Fibroblast of the aortic adventitia (primary cell): ENCODE measurements at regions not wholly inside any gene's neighbourhood (a gene's known extent, or its start where the extent isn't known, plus 50 kb on each side); places are given as distances from the start of the nearest gene placed in this dataset.

Experiments used
- DNase-seq: peaks from one replicate; pipeline ENCODE4 v3.0.0-alpha.2; 2010; ENCODE audit warnings: low read depth
- H3K4me3 ChIP-seq: 2 replicates; pipeline ENCODE4 v1.5.1; 2011; ENCODE audit warnings: low read depth, mild to moderate bottlenecking, control low read depth, low read length, moderate library complexity
- TF ChIP-seq, protein P1 (sequence below): IDR thresholded peaks from 2 replicates; pipeline ENCODE4 v1.5.1; 2011; ENCODE audit warnings: mild to moderate bottlenecking, low read length, control low read depth, inconsistent platforms; ENCODE audit not compliant: insufficient read depth

DNA sequence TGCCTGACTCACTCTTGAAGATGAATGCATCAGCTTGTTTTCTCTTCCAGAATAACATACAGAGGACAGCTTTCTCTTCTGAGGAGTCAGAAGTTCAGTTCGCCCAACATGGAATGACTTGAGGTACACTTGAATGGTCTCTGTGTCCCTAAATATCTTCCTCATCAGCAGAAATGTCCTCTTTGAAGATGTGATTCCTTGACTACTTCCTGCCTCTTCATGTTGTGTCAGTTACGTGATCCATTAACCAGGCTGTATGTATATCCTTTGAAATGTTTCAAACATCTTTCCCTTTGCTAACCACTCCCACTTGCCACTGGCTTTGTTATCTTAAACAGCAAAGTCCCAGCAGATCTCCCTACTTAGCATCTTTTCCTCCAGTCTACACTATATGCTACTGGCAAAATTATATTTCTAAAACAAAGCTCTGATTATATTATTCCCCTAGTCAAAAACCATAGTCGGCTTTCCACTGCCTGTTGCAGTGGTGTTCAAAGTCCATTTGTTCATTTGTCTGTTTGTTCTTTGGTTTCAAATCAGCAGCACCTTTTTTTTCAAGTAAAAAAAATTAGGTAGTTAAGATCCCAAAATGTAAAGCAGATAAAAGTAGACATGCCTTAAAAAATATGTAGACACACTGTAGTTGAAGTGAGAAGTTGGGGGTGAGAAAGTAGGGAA, 82.1 kb upstream of the PAK3 start:
- H3K4me3 ChIP-seq = no peak overlapping the region
- TF ChIP-seq, protein P1, sequence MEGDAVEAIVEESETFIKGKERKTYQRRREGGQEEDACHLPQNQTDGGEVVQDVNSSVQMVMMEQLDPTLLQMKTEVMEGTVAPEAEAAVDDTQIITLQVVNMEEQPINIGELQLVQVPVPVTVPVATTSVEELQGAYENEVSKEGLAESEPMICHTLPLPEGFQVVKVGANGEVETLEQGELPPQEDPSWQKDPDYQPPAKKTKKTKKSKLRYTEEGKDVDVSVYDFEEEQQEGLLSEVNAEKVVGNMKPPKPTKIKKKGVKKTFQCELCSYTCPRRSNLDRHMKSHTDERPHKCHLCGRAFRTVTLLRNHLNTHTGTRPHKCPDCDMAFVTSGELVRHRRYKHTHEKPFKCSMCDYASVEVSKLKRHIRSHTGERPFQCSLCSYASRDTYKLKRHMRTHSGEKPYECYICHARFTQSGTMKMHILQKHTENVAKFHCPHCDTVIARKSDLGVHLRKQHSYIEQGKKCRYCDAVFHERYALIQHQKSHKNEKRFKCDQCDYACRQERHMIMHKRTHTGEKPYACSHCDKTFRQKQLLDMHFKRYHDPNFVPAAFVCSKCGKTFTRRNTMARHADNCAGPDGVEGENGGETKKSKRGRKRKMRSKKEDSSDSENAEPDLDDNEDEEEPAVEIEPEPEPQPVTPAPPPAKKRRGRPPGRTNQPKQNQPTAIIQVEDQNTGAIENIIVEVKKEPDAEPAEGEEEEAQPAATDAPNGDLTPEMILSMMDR = no peak
- DNase-seq = no peak

GRCh38 chrX:111010111-111010510, 85.9 kb upstream of the PAK3 start:
- H3K4me3 ChIP-seq = no peak overlapping the region
- TF ChIP-seq, protein P1 = no peak

GRCh38 chrX:111009256-111009655, 86.7 kb upstream of the PAK3 start:
- TF ChIP-seq, protein P1 = no peak
- no peak overlapping the region for H3K4me3 ChIP-seq
- DNase-seq = no peak

More at GRCh38 chrX:111010111-111010510, 85.9 kb upstream of the PAK3 start:
- no peak for DNase-seq

- no peak for DNase-seq
- TF ChIP-seq, protein P1 = no peak
- no peak overlapping the region for H3K4me3 ChIP-seq
These were observed 87.9 kb upstream of the PAK3 start for GRCh38 chrX:111008126-111008525.

DNA sequence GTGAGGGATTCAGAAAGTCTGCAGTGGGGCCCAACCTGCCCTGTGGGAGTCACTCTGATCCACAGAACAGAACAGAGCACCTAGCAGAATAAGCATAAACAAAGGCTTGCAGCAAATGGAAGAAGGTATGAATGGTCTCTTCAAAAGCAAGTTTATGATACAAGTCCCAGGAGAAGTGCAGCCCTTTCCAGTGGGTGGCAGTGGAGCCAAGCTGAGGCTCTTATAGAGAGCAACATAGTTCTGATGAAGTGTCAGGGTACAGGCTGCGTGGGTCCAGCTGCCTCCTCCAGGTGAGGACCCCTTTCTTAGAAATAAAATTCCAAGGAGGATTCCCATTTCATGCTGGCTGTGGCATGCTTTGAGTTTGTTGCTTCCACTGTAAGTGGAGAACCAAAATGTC, 88.8 kb upstream of the PAK3 start:
- TF ChIP-seq, protein P1 = no peak
- H3K4me3 ChIP-seq = no peak overlapping the region
- no peak for DNase-seq

DNA sequence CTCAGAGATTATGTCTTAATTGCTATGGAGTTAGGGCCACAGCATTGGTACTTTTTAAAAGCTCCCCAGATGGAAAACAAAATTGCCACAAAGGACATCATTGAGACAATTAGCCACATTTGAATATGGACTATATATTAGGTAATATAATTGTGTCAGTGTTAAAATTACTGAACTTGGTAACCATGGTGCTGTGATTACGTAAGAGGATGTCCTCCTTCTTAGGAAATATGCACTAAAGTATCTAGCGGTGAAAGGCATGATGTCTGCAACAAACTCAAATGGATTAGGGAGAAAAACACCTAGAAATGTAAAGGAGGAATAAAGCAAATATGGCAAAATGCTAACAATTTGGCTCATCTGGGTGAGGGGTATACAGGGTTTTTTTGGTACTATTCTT, 89.9 kb upstream of the PAK3 start:
- no peak overlapping the region for H3K4me3 ChIP-seq
- TF ChIP-seq, protein P1 = no peak
- DNase-seq = no peak

DNA sequence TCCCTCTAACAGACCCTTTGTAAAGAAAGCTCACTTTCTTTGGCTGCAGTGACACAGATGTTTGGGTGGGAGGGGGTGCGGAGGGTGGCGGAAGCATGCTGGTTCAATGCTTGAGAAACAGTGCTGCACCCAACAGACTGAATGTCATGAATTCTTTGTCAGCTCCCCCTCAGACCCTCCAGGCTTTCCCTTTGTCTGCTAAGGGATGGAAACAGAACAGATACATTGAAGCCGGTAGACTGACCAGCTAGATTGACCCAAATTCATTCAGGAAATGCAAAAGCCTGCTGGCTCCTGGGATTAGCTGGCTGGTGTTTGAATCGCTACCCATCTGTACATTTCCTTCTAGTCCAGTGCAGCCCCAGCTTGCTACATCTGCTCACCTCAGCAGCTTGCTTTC, 90.8 kb upstream of the PAK3 start:
- DNase-seq = no peak
- H3K4me3 ChIP-seq = no peak overlapping the region
- TF ChIP-seq, protein P1 = no peak
